PC-9 (cell line): ENCODE measurements at regions not wholly inside any gene's neighbourhood (a gene's known extent, or its start where the extent isn't known, plus 50 kb on each side); places are given as distances from the start of the nearest gene placed in this dataset.

Experiments used
- BruUV-seq: library from RNA; stranded (reverse); fragments of 400-500 nt; replicated peaks from 2 replicates; lab custom pipeline; 2021; lab: Mats Ljungman, UMichigan
- CTCF ChIA-PET: fragments of 300-600 bp; sonication (Branson Sonifier 250); formaldehyde crosslinking; loops from one replicate; lab custom pipeline; 2022; ENCODE audit warnings: antibody characterized with exemption; lab: Charles Lee
- POLR2A ChIA-PET: fragments of 300-600 bp; sonication (Branson Sonifier 250); formaldehyde crosslinking; loops from one replicate; lab custom pipeline; 2022; ENCODE audit warnings: antibody characterized with exemption; ENCODE audit not compliant: unreplicated experiment; lab: Charles Lee
- DNase-seq, 2 experiments: peaks; one replicate each; pipeline versions ENCODE4 v3.0.0 to v3.0.0-alpha.2; 2015 to 2022; ENCODE audit warnings: mixed read lengths in 1 of 2
- H2AFZ ChIP-seq: fragments of 200-600 bp; sonication (generic); 2 replicates; pipeline ENCODE4 v1.8.1; 2017; ENCODE audit warnings: antibody characterized with exemption
- H3F3A ChIP-seq: fragments of 200-600 bp; sonication (generic); 2 replicates; pipeline ENCODE4 v1.8.1; 2017; ENCODE audit warnings: antibody characterized with exemption, mild to moderate bottlenecking, low read depth; ENCODE audit not compliant: insufficient read depth
- H3K27ac ChIP-seq: fragments of 200-600 bp; sonication (generic); 2 replicates; pipeline ENCODE4 v1.6.1; 2016; ENCODE audit warnings: mixed run types
- H3K27me3 ChIP-seq: fragments of 200-600 bp; sonication (generic); 2 replicates; pipeline ENCODE4 v1.6.1; 2016; ENCODE audit warnings: low read depth, mixed run types; ENCODE audit not compliant: insufficient read depth
- H3K36me3 ChIP-seq: fragments of 200-600 bp; sonication (generic); 2 replicates; pipeline ENCODE4 v1.6.1; 2016; ENCODE audit warnings: low read depth, mixed run types
- H3K4me1 ChIP-seq: fragments of 200-600 bp; sonication (generic); replicated peaks from 2 replicates; pipeline ENCODE4 v1.6.1; 2016; ENCODE audit warnings: mixed run types; ENCODE audit not compliant: insufficient read depth
- H3K4me2 ChIP-seq: fragments of 200-600 bp; sonication (generic); 2 replicates; pipeline ENCODE4 v1.6.1; 2017; ENCODE audit warnings: mixed run types
- H3K4me3 ChIP-seq: fragments of 200-600 bp; sonication (generic); 2 replicates; pipeline ENCODE4 v1.6.1; 2016; ENCODE audit warnings: mixed run types
- H3K79me2 ChIP-seq: fragments of 200-600 bp; sonication (generic); 2 replicates; pipeline ENCODE4 v1.6.1; 2017; ENCODE audit warnings: low read depth, mixed run types
- H3K9me2 ChIP-seq: fragments of 200-600 bp; sonication (generic); 2 replicates; pipeline ENCODE4 v1.8.1; 2017; ENCODE audit warnings: mild to moderate bottlenecking; ENCODE audit not compliant: insufficient read depth
- H3K9me3 ChIP-seq: fragments of 200-600 bp; sonication (generic); 2 replicates; pipeline ENCODE4 v1.8.1; 2016; ENCODE audit warnings: low read depth; ENCODE audit not compliant: insufficient read depth
- H4K20me1 ChIP-seq: fragments of 200-600 bp; sonication (generic); 2 replicates; pipeline ENCODE4 v1.8.1; 2017; ENCODE audit not compliant: insufficient read depth
- CTCF ChIP-seq: fragments of 200-600 bp; sonication (generic); conservative IDR thresholded peaks from 2 replicates; pipeline ENCODE4 v1.6.1; 2017; ENCODE audit warnings: mixed run types, antibody characterized with exemption, mild to moderate bottlenecking, moderate library complexity
- EZH2 ChIP-seq: fragments of 200-600 bp; sonication (generic); IDR thresholded peaks from 2 replicates; pipeline ENCODE4 v1.8.0; 2017; ENCODE audit warnings: antibody characterized with exemption, low read depth
- intact Hi-C: fragments of 100-400 bp; cut with micrococcal nuclease; formaldehyde crosslinking; loops from one replicate; pipeline ENCODE4 v1.10.0; 2022; ENCODE audit not compliant: unreplicated experiment

GRCh38 chr1:82125119-82125518, 324.4 kb downstream of the ADGRL2 start:
- intact Hi-C loops = no loop called here
- peaks cover 4% of the 10 kb centered on the region; the same call in 1 of the 2 replicates for H3K9me2 ChIP-seq
- no peaks in the 10 kb centered on the region for H3K27me3 ChIP-seq

GRCh38 chr1:82121421-82121820, 320.7 kb downstream of the ADGRL2 start:
- intact Hi-C loops = no loop called here
- Histone ChIP-seq H3K4me2 (no peak overlapping the region), H3K9me3 (no peaks in the 10 kb centered on the region), H3K79me2 (no peaks in the 10 kb centered on the region), H3K36me3 (no peaks in the 10 kb centered on the region), H3K4me3 (no peak overlapping the region), H3K4me1 (no peaks in the 10 kb centered on the region), H2AFZ (no peak overlapping the region; the same call in 1 of the 2 replicates), H3K27me3 (no peaks in the 10 kb centered on the region), H3F3A (no peaks in the 10 kb centered on the region), H3K9me2 (no peaks in the 10 kb centered on the region), H4K20me1 (no peaks in the 10 kb centered on the region), H3K27ac (no peak overlapping the region)
- DNase-seq = no peak
- ChIA-PET POLR2A (no interaction called here), CTCF (no interaction called here)
- TF ChIP-seq CTCF = no peak
- no peak for TF ChIP-seq EZH2
- BruUV-seq = no TSS peak

More at GRCh38 chr1:82125119-82125518, 324.4 kb downstream of the ADGRL2 start:
- Histone ChIP-seq H3K79me2 (no peaks in the 10 kb centered on the region), H4K20me1 (no peaks in the 10 kb centered on the region), H3K36me3 (no peaks in the 10 kb centered on the region), H3K27ac (no peak overlapping the region), H3F3A (no peaks in the 10 kb centered on the region), H2AFZ (0 out of 2 replicates have a peak overlapping the region, but pooled peaks have one; percentile 31), H3K4me2 (no peak overlapping the region), H3K4me1 (no peaks in the 10 kb centered on the region), H3K4me3 (no peak overlapping the region), H3K9me3 (no peaks in the 10 kb centered on the region)
- no peak for DNase-seq
- CTCF ChIA-PET = no interaction called here
- POLR2A ChIA-PET = no interaction called here
- BruUV-seq = no TSS peak
- no peak for TF ChIP-seq CTCF
- TF ChIP-seq EZH2 = no peak

- POLR2A ChIA-PET = no interaction called here
- H3F3A ChIP-seq = no peaks in the 10 kb centered on the region
- no peak for DNase-seq
- no peak overlapping the region for H3K4me2 ChIP-seq
- no peak for TF ChIP-seq CTCF
- TF ChIP-seq EZH2 = no peak
- H3K9me3 ChIP-seq = no peaks in the 10 kb centered on the region
- intact Hi-C loops = no loop called here
- no peak overlapping the region for H2AFZ ChIP-seq
- H3K27me3 ChIP-seq = no peaks in the 10 kb centered on the region
- BruUV-seq = no TSS peak
- CTCF ChIA-PET = no interaction called here
- no peaks in the 10 kb centered on the region for H4K20me1 ChIP-seq
- no peaks in the 10 kb centered on the region for H3K36me3 ChIP-seq
- H3K27ac ChIP-seq = no peak overlapping the region
- H3K79me2 ChIP-seq = no peaks in the 10 kb centered on the region
- H3K9me2 ChIP-seq = no peaks in the 10 kb centered on the region
- H3K4me3 ChIP-seq = no peak overlapping the region
- no peaks in the 10 kb centered on the region for H3K4me1 ChIP-seq
Observed at GRCh38 chr1:82116105-82116504, 315.4 kb downstream of the ADGRL2 start.
